ENCODE measurements at regions not wholly inside any gene's neighbourhood (a gene's known extent, or its start where the extent isn't known, plus 50 kb on each side); places are given as distances from the start of the nearest gene placed in this dataset.
"Not testable (repeated sequence)": the region's sequence is repeated elsewhere in the genome, so short reads cannot be mapped to it uniquely, and the experiment has no call there.

- no peak for FAIRE-seq
- no peak for TF ChIP-seq MAX (IDR thresholded peaks at IDR 0.05)
- no peak for DNase-seq (ENCODE audit: low read depth in 1 of 2, low spot score in 1 of 2)
- Histone ChIP-seq H3K9me3 (no peaks in the 10 kb centered on the region), H3K27ac (no peak overlapping the region), H3K4me1 (no peaks in the 10 kb centered on the region), H3K4me2 (no peak overlapping the region), H3K4me3 (no peak overlapping the region)
- ChIA-PET CTCF (interaction anchor here (0.8 kb wide), 1 partner anchor 187 kb away, joined by 3 read pairs; no protein-coding TSS in a partner anchor), POLR2A (no interaction called here)
- no peak for ATAC-seq
- WGBS (ENCODE audit: missing lambda C conversion rate): 7% methylated on average over 3 of the region's 3 CpGs
Observed at GRCh38 chr16:17743158-17743557, 272.4 kb upstream of the XYLT1 start.

- H3K9me3 ChIP-seq; H3K4me1 ChIP-seq; CTCF ChIA-PET; FAIRE-seq; H3K27ac ChIP-seq; DNase-seq (ENCODE audit: low read depth in 1 of 2, low spot score in 1 of 2); H3K4me3 ChIP-seq; ATAC-seq; H3K4me2 ChIP-seq; POLR2A ChIA-PET: not testable (repeated sequence)
- WGBS (ENCODE audit: missing lambda C conversion rate): 0% methylated on average over 3 of the region's 3 CpGs
Observed at GRCh38 chr16:17735099-17735498, 264.3 kb upstream of the XYLT1 start.

GRCh38 chr16:17729820-17730219, 259.1 kb upstream of the XYLT1 start:
- Histone ChIP-seq H3K4me2 (no peak overlapping the region), H3K4me3 (no peak overlapping the region), H3K27ac (no peak overlapping the region), H3K4me1 (no peaks in the 10 kb centered on the region), H3K9me3 (no peaks in the 10 kb centered on the region)
- CTCF ChIA-PET: no interaction called here
- WGBS (ENCODE audit: missing lambda C conversion rate): 9% methylated on average over 3 of the region's 3 CpGs
- TF ChIP-seq ELK1 (IDR thresholded peaks at IDR 0.05; ENCODE audit: low read depth, low read length) (no peak), HMGXB4 (CRISPR knock-in tag; IDR thresholded peaks at IDR 0.05; ENCODE audit: borderline replicate concordance) (no peak), BCL3 (IDR thresholded peaks at IDR 0.05) (no peak)
- FAIRE-seq (no peak), ATAC-seq (no peak), DNase-seq (ENCODE audit: low read depth in 1 of 2, low spot score in 1 of 2) (no peak)
- POLR2A ChIA-PET: no interaction called here

GRCh38 chr16:17728196-17728595, 257.4 kb upstream of the XYLT1 start:
- ChIA-PET CTCF (no interaction called here), POLR2A (no interaction called here)
- Histone ChIP-seq H3K4me1 (no peaks in the 10 kb centered on the region), H3K4me3 (no peak overlapping the region), H3K9me3 (no peaks in the 10 kb centered on the region), H3K4me2 (no peak overlapping the region), H3K27ac (no peak overlapping the region)
- no peak for ATAC-seq
- DNase-seq (ENCODE audit: low read depth in 1 of 2, low spot score in 1 of 2): no peak
- FAIRE-seq: no peak
- WGBS (ENCODE audit: missing lambda C conversion rate): 10% methylated on average over 4 of the region's 4 CpGs
- TF ChIP-seq RCOR1 (IDR thresholded peaks at IDR 0.05; ENCODE audit: low read depth, low read length) (no peak), PHF8 (IDR thresholded peaks at IDR 0.05; ENCODE audit: borderline replicate concordance, low read depth) (no peak), CTCF (IDR thresholded peaks at IDR 0.05) (no peak), RARB (CRISPR knock-in tag; IDR thresholded peaks at IDR 0.05) (no peak), FOSB (CRISPR knock-in tag; IDR thresholded peaks at IDR 0.05) (no peak), JUNB (IDR thresholded peaks at IDR 0.05) (no peak), HDAC2 (IDR thresholded peaks at IDR 0.05) (no peak), CBX2 (IDR thresholded peaks at IDR 0.05; ENCODE audit: borderline replicate concordance, low read depth) (no peak), JUN (IDR thresholded peaks at IDR 0.05) (no peak), CHD4 (IDR thresholded peaks at IDR 0.05; ENCODE audit: borderline replicate concordance) (no peak), HMGXB4 (CRISPR knock-in tag; IDR thresholded peaks at IDR 0.05; ENCODE audit: borderline replicate concordance) (no peak), POLR2A (IDR thresholded peaks at IDR 0.05; ENCODE audit: low read length) (no peak), EHF (CRISPR knock-in tag; IDR thresholded peaks at IDR 0.05) (no peak), NR3C1 (IDR thresholded peaks at IDR 0.05) (no peak), HOXA7 (CRISPR knock-in tag; IDR thresholded peaks at IDR 0.05) (no peak), REST (IDR thresholded peaks at IDR 0.05) (no peak)
